ENCODE measurements at regions not wholly inside any gene's neighbourhood (a gene's known extent, or its start where the extent isn't known, plus 50 kb on each side); places are given as distances from the start of the nearest gene placed in this dataset.

GRCh38 chrX:104316739-104317138, 62.0 kb upstream of the ESX1 start:
- TF ChIP-seq CTCF (IDR thresholded peaks at IDR 0.05) (no peak), POLR2A (IDR thresholded peaks at IDR 0.05) (no peak)

All from testis (tissue), 2 donors.